ENCODE measurements at regions not wholly inside any gene's neighbourhood (a gene's known extent, or its start where the extent isn't known, plus 50 kb on each side); places are given as distances from the start of the nearest gene placed in this dataset.

- no peak for DNase-seq (ENCODE audit: low spot score in 2 of 2)
- no peak for TF ChIP-seq POLR2A (IDR thresholded peaks at IDR 0.05)
- no peak for TF ChIP-seq EP300 (IDR thresholded peaks at IDR 0.05)
- no peak for TF ChIP-seq CTCF (IDR thresholded peaks at IDR 0.05)
- Histone ChIP-seq H3K27ac (no peak overlapping the region), H3K9me3 (no peaks in the 10 kb centered on the region), H3K4me1 (no peaks in the 10 kb centered on the region), H3K36me3 (no peaks in the 10 kb centered on the region), H3K4me3 (no peak overlapping the region), H3K27me3 (no peaks in the 10 kb centered on the region)
- WGBS, 2 donors = 92 to 96% methylated on average over 1 of the region's 1 CpG
These were observed 174.9 kb upstream of the UBL3 start for GRCh38 chr13:30025351-30025750.

- WGBS, 2 donors = 85 to 86% methylated on average over 8 of the region's 8 CpGs
- no peak for TF ChIP-seq CTCF (IDR thresholded peaks at IDR 0.05)
- TF ChIP-seq POLR2A (IDR thresholded peaks at IDR 0.05) = no peak
- no peak for TF ChIP-seq EP300 (IDR thresholded peaks at IDR 0.05)
- H3K27me3 ChIP-seq = no peaks in the 10 kb centered on the region
- H3K36me3 ChIP-seq = no peaks in the 10 kb centered on the region
- DNase-seq (ENCODE audit: low spot score in 2 of 2) = no peak
- peaks cover 0 to 5% (median 0%) of the 10 kb centered on the region in 4 donors for H3K4me1 ChIP-seq
- H3K4me3 ChIP-seq = no peak overlapping the region
- H3K9me3 ChIP-seq = no peaks in the 10 kb centered on the region
- H3K27ac ChIP-seq = no peak overlapping the region
These were observed 173.9 kb upstream of the UBL3 start for GRCh38 chr13:30024125-30024865.

GRCh38 chr13:30023196-30023895 is 172.9 kb upstream of the UBL3 start:
- H3K4me1 ChIP-seq = peaks cover 0 to 5% (median 0%) of the 10 kb centered on the region in 4 donors
- DNase-seq (ENCODE audit: low spot score in 2 of 2) = no peak
- H3K4me3 ChIP-seq = no peak overlapping the region
- TF ChIP-seq EP300 (IDR thresholded peaks at IDR 0.05) (no peak), CTCF (IDR thresholded peaks at IDR 0.05) (no peak), POLR2A (IDR thresholded peaks at IDR 0.05) (no peak)
- WGBS, 2 donors = 77 to 89% methylated on average over 8 of the region's 8 CpGs
- no peak overlapping the region for H3K27ac ChIP-seq
- H3K9me3 ChIP-seq = no peaks in the 10 kb centered on the region
- no peaks in the 10 kb centered on the region for H3K36me3 ChIP-seq
- no peaks in the 10 kb centered on the region for H3K27me3 ChIP-seq

- no peak for DNase-seq (ENCODE audit: low spot score in 2 of 2)
- Histone ChIP-seq H3K9me3 (no peaks in the 10 kb centered on the region), H3K36me3 (no peaks in the 10 kb centered on the region), H3K4me3 (no peak overlapping the region), H3K27me3 (no peaks in the 10 kb centered on the region), H3K4me1 (peaks cover 0 to 5% (median 0%) of the 10 kb centered on the region in 4 donors), H3K27ac (no peak overlapping the region)
- 77 to 92% methylated on average over 2 of the region's 2 CpGs for WGBS, 2 donors
- no peak for TF ChIP-seq CTCF (IDR thresholded peaks at IDR 0.05)
- no peak for TF ChIP-seq POLR2A (IDR thresholded peaks at IDR 0.05)
- no peak for TF ChIP-seq EP300 (IDR thresholded peaks at IDR 0.05)
These were observed 172.4 kb upstream of the UBL3 start for GRCh38 chr13:30022796-30023195.

GRCh38 chr13:30022256-30022655 is 171.8 kb upstream of the UBL3 start:
- H3K27me3 ChIP-seq = no peaks in the 10 kb centered on the region
- TF ChIP-seq CTCF (IDR thresholded peaks at IDR 0.05) (no peak), POLR2A (IDR thresholded peaks at IDR 0.05) (no peak), EP300 (IDR thresholded peaks at IDR 0.05) (no peak)
- H3K36me3 ChIP-seq = no peaks in the 10 kb centered on the region
- H3K4me1 ChIP-seq = peaks cover 0 to 5% (median 0%) of the 10 kb centered on the region in 4 donors
- H3K4me3 ChIP-seq = no peak overlapping the region
- H3K9me3 ChIP-seq = no peaks in the 10 kb centered on the region
- no peak for DNase-seq (ENCODE audit: low spot score in 2 of 2)
- 88 to 89% methylated on average over 10 of the region's 10 CpGs for WGBS, 2 donors
- no peak overlapping the region for H3K27ac ChIP-seq

All from tibial nerve (tissue), 4 donors.